ENCODE measurements at regions not wholly inside any gene's neighbourhood (a gene's known extent, or its start where the extent isn't known, plus 50 kb on each side); places are given as distances from the start of the nearest gene placed in this dataset.
"Not testable (repeated sequence)": the region's sequence is repeated elsewhere in the genome, so short reads cannot be mapped to it uniquely, and the experiment has no call there.

- DNase-seq = no peak
Measured at GRCh38 chr9:30970186-30970585, 1414.3 kb upstream of the ACO1 start.

DNA sequence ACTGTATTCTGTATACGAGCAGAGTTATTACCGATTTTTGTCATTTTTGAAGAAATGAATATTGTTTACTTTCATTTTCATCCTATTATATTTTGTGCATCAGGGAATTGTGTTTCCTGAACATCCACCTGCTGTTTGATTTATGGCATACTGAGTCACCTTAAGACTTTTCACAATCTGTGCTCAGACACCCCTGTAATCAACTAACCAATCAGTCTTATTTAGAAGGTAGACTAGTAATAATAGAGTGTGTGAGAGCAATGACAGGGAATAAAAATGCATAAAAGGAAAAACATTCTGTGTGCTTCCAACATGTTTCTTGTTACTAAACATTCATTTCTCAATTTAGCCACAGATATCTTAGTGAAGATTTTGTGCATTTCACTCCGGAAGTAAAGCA is 1413.6 kb upstream of the ACO1 start:
- no peak for DNase-seq

GRCh38 chr9:30972654-30973053 is 1411.8 kb upstream of the ACO1 start:
- DNase-seq = no peak

- DNase-seq = no peak
Measured at GRCh38 chr9:30977965-30978364, 1406.5 kb upstream of the ACO1 start.

DNA sequence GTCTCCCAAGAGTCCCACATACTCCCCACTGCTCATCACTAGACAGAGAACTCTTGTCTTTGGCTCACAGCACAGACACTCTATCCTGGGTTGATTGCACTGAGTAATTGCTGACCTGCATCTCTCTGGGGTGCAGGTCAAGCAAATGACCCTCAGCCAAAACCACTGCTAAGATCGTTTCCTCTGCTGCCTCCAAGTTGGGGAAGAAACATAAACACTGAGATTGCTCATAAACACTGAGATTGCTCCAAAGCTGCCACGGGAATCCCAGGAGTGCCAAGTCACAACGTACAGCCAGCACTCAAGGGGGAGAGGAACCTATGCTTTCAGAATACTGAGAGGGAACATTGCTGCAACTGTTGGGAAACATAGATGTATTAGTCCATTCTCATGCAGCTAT is 1402.1 kb upstream of the ACO1 start:
- no peak for DNase-seq

GRCh38 chr9:30995956-30996738 is 1388.3 kb upstream of the ACO1 start:
- no peak for DNase-seq

- no peak for DNase-seq
Measured at GRCh38 chr9:30996761-30997160, 1387.7 kb upstream of the ACO1 start.

- no peak for DNase-seq
Measured at GRCh38 chr9:30997291-30997690, 1387.2 kb upstream of the ACO1 start.

DNA sequence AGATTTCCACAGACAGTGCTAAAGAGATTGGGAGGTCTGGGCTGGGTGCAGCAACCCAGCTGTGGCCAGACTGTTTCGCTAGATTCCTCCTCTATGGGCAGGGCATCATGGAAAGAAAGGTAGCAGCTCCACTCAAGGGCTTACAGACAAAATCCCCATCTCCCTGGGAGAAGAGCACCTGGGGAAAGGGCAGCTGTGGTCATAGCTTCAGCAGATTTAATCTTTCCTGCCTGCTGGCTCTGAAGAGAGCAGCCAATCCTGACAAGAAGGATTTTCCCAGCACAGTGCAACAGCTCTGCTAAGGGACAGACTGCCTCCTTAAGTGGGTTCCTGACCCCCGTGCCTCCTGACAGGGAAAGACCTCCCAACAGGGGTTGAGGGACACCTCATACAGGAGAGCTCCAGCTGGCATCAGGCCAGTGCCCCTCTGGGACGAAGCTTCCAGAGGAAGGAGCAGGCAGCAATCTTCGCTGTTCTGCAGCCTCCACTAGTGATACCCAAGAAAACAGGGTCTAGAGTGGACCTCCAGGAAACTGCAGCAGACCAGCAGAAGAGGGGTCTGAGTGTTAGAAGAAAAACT is 1379.3 kb upstream of the ACO1 start:
- DNase-seq = no peak

DNA sequence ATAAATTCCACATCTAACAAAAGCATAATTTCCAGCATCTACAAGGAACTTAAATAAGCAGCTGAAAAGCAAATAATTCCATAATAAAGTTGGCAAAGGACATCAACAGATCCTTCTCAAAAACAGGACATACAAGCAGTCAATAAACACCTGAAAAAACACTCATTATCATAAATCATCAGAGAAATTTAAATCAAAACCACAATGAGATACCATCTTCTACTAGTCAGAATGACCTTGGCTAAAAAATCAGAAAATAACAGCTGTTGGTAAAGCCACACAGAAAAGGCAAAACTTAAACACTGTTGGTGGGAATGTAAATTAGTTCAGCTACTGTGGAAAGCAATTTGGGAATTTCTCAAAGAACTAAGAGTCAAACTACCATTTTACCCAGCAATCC is 1371.1 kb upstream of the ACO1 start:
- no peak for DNase-seq

GRCh38 chr9:31023847-31024246 is 1360.6 kb upstream of the ACO1 start:
- no peak for DNase-seq

GRCh38 chr9:31027678-31028077 is 1356.8 kb upstream of the ACO1 start:
- DNase-seq = no peak

- no peak for DNase-seq
Measured at GRCh38 chr9:31028137-31028536, 1356.3 kb upstream of the ACO1 start.

- DNase-seq = no peak
Measured at GRCh38 chr9:31030741-31031202, 1353.7 kb upstream of the ACO1 start.

GRCh38 chr9:31032206-31032605 is 1352.2 kb upstream of the ACO1 start:
- DNase-seq = no peak

DNA sequence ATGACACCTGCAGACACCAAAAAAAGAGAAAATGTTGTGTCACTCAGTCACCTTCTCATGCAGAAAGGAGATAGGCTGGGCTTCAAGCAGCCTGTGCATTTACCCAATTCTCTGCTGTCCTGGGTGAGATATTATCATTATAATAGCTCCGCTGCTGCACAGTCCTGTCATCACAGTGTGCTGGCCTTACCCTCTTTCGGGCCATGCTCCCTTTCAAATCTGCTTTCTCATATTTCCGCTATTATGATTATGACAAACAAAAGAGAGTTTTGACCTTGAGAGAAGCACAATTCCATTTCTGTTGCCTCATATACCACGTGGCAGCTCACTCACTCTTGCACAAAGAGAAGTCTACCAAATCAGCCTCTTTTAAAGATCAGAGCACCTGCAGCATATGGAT is 1350.1 kb upstream of the ACO1 start:
- no peak for DNase-seq

DNA sequence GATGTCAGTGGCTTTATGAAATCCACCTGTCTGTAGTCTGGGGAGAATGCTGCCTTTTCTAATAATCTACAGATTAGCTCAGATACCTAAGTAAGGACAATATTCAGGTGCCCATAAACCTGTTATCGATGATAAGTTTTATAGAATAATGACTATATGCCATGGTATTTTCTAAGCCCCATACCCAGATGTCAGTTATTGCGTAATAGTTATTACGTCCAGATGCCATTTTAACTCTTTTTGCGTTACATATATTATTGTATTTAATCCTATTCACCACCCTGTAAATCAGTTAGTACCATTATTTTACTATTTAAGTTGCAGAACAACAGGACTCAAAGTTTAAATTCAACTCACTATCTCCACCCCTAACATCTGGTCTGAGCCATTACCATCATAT is 1343.9 kb upstream of the ACO1 start:
- no peak for DNase-seq

DNA sequence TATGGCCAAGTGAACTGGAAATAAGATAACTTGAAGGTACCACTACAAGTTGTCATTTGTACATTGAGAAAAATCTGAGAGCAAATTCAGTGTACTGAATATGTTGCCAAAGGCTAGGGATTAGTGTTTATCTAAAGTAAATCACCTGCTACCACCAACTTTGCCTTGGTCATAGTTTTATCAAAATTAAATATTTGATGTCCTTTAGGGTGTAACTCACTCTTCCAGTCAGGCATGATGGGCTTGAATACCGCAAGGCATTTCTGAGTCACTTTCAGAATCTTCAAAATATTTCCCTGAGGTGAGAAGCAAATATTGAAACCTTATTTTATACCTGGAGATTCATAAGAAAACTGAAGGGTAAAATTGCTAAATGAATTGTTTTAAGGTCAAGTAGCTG is 1338.6 kb upstream of the ACO1 start:
- no peak for DNase-seq

DNA sequence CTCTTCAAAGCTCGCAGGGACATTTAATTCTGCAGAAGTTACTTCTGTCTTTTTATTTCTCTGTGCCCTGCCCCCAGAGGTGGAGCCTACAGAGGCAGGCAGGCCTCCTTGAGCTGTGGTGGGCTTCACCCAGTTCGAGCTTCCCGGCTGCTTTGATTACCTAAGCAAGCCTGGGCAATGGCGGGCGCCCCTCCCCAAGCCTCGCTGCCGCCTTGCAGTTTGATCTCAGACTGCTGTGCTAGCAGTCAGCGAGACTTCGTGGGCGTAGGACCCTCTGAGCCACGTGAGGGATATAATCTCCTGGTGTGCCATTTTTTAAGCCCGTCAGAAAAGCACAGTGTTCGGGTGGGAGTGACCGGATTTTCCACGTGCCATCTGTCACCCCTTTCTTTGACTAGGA is 1322.9 kb upstream of the ACO1 start:
- not testable (repeated sequence) for DNase-seq

GRCh38 chr9:31065691-31066090 is 1318.8 kb upstream of the ACO1 start:
- DNase-seq = no peak

GRCh38 chr9:31067418-31067817 is 1317.0 kb upstream of the ACO1 start:
- DNase-seq = no peak

DNA sequence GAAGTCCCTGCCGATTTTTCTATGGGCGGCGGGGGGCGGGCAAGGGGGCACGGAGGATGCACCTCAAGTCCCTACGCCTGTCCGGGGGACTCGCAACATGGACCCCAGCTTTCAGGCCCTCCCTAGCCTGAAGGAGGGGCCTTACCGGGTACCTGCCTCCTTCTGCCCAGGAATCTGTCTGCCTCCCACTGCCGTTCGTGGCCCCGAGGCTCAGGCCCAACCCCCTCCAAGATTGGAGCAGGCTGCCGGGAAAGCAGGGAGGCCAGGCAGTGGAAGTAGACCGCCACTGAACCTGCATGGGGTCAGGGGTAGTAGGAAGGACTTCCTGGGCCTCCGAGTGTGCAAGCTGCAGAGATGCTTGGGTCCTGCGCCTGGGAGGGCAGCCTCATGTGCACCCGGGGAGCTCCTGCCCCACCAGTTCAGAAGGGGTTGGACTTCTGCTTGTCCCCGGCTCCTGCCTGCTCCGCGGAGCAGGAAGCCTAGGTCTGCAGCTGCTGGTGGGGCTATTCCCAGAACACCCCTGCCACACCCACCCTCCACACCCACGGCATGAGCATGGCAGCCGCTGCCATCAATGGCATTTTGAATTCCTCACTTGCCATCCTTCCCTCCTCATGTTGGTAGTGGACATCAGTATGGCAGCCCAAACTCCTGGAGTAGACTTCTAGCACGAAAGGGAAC is 1312.7 kb upstream of the ACO1 start:
- no peak for DNase-seq

DNA sequence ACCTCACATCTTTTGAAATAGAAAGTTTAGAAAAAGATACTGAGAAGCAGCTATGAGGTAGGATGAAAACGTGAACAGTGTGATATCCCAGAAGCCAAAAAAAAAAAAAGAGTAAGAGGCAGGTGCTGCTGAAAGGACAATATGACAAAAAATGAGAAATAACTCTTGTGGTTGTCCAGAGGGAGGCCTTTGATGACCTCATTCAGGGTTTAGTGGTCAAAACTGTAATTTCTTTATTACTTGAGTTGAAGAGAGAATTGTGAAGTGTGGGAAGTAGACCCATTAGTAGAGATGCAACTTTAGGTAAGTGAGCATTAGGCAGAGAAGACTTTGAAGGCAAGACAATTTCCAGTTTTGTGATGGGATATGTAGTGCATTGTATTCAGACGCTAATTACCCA is 1306.3 kb upstream of the ACO1 start:
- no peak for DNase-seq

DNA sequence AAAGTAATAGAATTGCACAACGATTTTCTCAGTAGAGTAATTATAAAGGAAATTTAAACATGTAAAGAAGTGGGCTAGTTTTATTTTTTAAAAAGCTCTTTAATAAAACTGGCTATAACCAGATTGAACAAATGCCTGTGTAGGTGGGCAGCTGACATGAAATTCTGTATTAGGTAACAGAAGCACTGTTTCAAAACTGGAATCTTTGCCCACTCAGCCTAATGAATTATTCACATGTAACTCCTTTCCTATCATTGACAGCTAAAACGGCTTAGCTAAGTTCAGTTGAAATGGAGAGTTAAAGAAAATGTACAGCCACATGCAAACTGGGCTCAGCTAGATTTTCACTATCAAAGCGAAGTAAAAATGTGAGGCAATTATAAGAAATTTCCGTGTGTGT is 1300.1 kb upstream of the ACO1 start:
- no peak for DNase-seq
